ENCODE measurements at regions not wholly inside any gene's neighbourhood (a gene's known extent, or its start where the extent isn't known, plus 50 kb on each side); places are given as distances from the start of the nearest gene placed in this dataset.

DNA sequence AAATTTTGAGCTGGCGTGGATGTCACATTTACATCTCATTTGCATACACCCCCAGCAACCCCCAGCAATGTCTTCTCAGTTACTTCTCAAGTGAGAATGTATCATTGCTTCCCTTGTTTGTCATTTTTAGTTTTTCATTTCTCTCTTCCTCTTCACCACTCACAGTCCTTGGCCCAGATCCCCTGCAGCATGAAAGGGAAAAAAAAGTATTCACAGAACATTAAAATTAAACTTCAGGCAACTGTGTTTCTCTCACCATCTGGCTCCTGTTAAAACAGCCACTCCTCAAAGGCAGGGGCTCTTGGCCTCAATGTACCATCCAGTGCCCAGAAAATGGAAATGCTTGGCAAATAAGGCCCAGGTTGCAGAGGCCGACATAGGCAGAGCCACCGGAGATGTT is 126.8 kb downstream of the CTNND1 start:
- Histone ChIP-seq H4K8ac (replicated peaks; ENCODE audit: insufficient read length, low read depth, low read length) (no peak overlapping the region), H2BK120ac (ENCODE audit: low read depth, low read length, poor library complexity, severe bottlenecking) (no peak overlapping the region), H2BK15ac (ENCODE audit: low read depth, low read length) (no peak overlapping the region), H3K23me2 (ENCODE audit: insufficient read length, low read depth, low read length, poor library complexity, severe bottlenecking) (no peaks in the 10 kb centered on the region), H2AFZ (ENCODE audit: low read length) (no peak overlapping the region), H3K23ac (ENCODE audit: insufficient read length, low read depth, low read length) (no peak overlapping the region), H2AK5ac (ENCODE audit: insufficient read length, low read length) (no peak overlapping the region), H3K27ac (ENCODE audit: insufficient read length, low read depth, low read length) (no peak overlapping the region), H3K9ac (ENCODE audit: extremely low read depth, insufficient read length, low read length) (no peak overlapping the region), H3K27me3 (ENCODE audit: insufficient read depth, low read length) (no peaks in the 10 kb centered on the region), H2BK5ac (ENCODE audit: insufficient read length, low read length) (no peak overlapping the region), H3K14ac (ENCODE audit: insufficient read depth, low read length) (no peak overlapping the region), H4K5ac (ENCODE audit: insufficient read length, low read depth, low read length) (no peak overlapping the region), H3K18ac (ENCODE audit: insufficient read length, low read depth, low read length) (no peak overlapping the region), H3K4ac (ENCODE audit: low read depth, low read length) (no peak overlapping the region), H3K79me1 (ENCODE audit: insufficient read depth, low read depth, low read length, poor library complexity, severe bottlenecking) (no peaks in the 10 kb centered on the region), H3K56ac (ENCODE audit: insufficient read length, low read depth, low read length) (no peak overlapping the region), H4K91ac (ENCODE audit: insufficient read length, low read depth, low read length) (no peak overlapping the region), H3K4me1 (ENCODE audit: insufficient read depth, low read length) (no peaks in the 10 kb centered on the region; the same call in 1 of the 2 replicates), H3K4me2 (ENCODE audit: insufficient read depth, insufficient read length, low read length) (no peak overlapping the region), H4K20me1 (ENCODE audit: control insufficient read depth, insufficient read depth, insufficient read length) (no peaks in the 10 kb centered on the region), H2BK20ac (ENCODE audit: low read depth, low read length, poor library complexity, severe bottlenecking) (no peak overlapping the region), H3K9me3 (ENCODE audit: control insufficient read depth, low read depth, low read length) (no peaks in the 10 kb centered on the region), H3K79me2 (ENCODE audit: insufficient read depth, low read length) (no peaks in the 10 kb centered on the region), H3T11ph (ENCODE audit: low read length) (no peak overlapping the region), H2BK12ac (ENCODE audit: insufficient read length, low read depth, low read length) (no peak overlapping the region)
- no peak overlapping the region for H3K4me3 Mint-ChIP-seq
- H3K4me1 Mint-ChIP-seq, result peaks cover 13 to 20% of the 10 kb centered on the region in 2 experiments
- TF ChIP-seq, protein P1, sequence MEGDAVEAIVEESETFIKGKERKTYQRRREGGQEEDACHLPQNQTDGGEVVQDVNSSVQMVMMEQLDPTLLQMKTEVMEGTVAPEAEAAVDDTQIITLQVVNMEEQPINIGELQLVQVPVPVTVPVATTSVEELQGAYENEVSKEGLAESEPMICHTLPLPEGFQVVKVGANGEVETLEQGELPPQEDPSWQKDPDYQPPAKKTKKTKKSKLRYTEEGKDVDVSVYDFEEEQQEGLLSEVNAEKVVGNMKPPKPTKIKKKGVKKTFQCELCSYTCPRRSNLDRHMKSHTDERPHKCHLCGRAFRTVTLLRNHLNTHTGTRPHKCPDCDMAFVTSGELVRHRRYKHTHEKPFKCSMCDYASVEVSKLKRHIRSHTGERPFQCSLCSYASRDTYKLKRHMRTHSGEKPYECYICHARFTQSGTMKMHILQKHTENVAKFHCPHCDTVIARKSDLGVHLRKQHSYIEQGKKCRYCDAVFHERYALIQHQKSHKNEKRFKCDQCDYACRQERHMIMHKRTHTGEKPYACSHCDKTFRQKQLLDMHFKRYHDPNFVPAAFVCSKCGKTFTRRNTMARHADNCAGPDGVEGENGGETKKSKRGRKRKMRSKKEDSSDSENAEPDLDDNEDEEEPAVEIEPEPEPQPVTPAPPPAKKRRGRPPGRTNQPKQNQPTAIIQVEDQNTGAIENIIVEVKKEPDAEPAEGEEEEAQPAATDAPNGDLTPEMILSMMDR (conservative IDR thresholded peaks at IDR 0.05), result no peak
- H3K9me3 Mint-ChIP-seq, result no peaks in the 10 kb centered on the region; a peak in 1 of 5 replicates
- H3K27me3 Mint-ChIP-seq (ENCODE audit: low read depth), result no peaks in the 10 kb centered on the region
- DNase-seq, result no peak
- no CpG with 5 or more reads among the region's 3 CpGs for WGBS (ENCODE audit: extremely low coverage, insufficient read length, low lambda C conversion rate)
- H3K27ac Mint-ChIP-seq, result no peak overlapping the region
- H3K36me3 Mint-ChIP-seq (ENCODE audit: insufficient read depth in 1 of 3, low read depth in 3 of 3), result no peaks in the 10 kb centered on the region

Data from H9 (cell line).